ENCODE measurements at regions not wholly inside any gene's neighbourhood (a gene's known extent, or its start where the extent isn't known, plus 50 kb on each side); places are given as distances from the start of the nearest gene placed in this dataset.

- TF ChIP-seq EZH2 (IDR thresholded peaks at IDR 0.05; ENCODE audit: low read length) (no peak), CTCF (optimal IDR thresholded peaks at IDR 0.05 in 1 of 3, IDR thresholded peaks at IDR 0.05 in 1 of 3, conservative IDR thresholded peaks at IDR 0.05 in 1 of 3; ENCODE audit: extremely low read depth in 1 of 3, insufficient read depth in 2 of 3, low read length in 3 of 3) (no peak)
These were observed 109.5 kb upstream of the NLRP1 start for GRCh38 chr17:5693821-5694220.

Data from keratinocyte (primary cell).